Heart left ventricle (tissue), 13 donors: ENCODE measurements at regions not wholly inside any gene's neighbourhood (a gene's known extent, or its start where the extent isn't known, plus 50 kb on each side); places are given as distances from the start of the nearest gene placed in this dataset.

Source experiments
- POLR2A ChIP-seq, 2 donors: fragments of 450-650 bp; IDR thresholded peaks; one replicate each; pipeline ENCODE4 v1.6.1; 2017; ENCODE audit warnings: antibody characterized with exemption in 2 of 2, mild to moderate bottlenecking in 2 of 2, moderate library complexity in 2 of 2
- TF ChIP-seq, protein P1 (sequence below), 12 donors: fragments of 200-600 bp; sonication (generic) in 4 of 12; IDR thresholded peaks; one replicate each; pipeline versions ENCODE4 v1.5.0 to v1.8.0; 2018 to 2022; ENCODE audit warnings: antibody characterized with exemption in 12 of 12, mild to moderate bottlenecking in 5 of 12
- donor health status: ischemic (EF 13 %, LVEDD 7.1; RV severe dilation, severe dysfunction).
- donor health status: DM: no; HTN: yes; CAD: no.
- donor health status: DM: no; HTN: no; CAD: no.
- donor health status: ischemic (EF 25% LVEDD 6.9; RV normal size, moderate dysfunction).
- donor health status: ischemic (EF 25% LVEDD 5.7; RV mildly dilated, moderate dysfunction).
- donor health status: ischemic (EF 35%, LVEDD 5.7; RV mildly dilated, moderate dysfunction).
- donor health status: nonischemic (EF 11% LVEDD 7.7; RV severe dilation, severe dysfunction).
- donor health status: DM: yes; HTN: yes; CAD: no.
- donor health status: PGD.
- donor health status: ischemic (EF 29% LVEDD 5.4; RV normal size, mild dysfunction).
- donor health status: nonischemic (EF 23%, LVEDD 6.1; RV moderate dilation, normal function).

DNA sequence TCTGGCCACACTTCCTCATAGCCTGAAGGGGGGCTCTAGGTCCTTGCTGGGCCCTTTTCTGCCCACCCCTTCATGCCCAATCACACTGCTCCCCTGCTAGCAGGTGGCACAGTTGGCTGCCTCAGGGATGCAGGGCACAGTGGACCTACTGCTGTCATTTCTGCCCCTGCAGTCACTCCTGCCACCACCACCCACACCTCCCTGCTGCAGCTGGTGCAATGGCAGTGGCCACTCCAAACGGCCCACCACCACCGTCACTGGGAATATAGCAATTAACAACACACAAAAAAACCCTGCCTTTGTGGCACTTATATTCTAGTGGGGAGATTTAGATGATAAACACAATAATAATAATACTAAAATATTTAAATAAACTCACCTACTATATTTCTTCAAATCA, 162.4 kb upstream of the DUSP10 start:
- TF ChIP-seq, protein P1, sequence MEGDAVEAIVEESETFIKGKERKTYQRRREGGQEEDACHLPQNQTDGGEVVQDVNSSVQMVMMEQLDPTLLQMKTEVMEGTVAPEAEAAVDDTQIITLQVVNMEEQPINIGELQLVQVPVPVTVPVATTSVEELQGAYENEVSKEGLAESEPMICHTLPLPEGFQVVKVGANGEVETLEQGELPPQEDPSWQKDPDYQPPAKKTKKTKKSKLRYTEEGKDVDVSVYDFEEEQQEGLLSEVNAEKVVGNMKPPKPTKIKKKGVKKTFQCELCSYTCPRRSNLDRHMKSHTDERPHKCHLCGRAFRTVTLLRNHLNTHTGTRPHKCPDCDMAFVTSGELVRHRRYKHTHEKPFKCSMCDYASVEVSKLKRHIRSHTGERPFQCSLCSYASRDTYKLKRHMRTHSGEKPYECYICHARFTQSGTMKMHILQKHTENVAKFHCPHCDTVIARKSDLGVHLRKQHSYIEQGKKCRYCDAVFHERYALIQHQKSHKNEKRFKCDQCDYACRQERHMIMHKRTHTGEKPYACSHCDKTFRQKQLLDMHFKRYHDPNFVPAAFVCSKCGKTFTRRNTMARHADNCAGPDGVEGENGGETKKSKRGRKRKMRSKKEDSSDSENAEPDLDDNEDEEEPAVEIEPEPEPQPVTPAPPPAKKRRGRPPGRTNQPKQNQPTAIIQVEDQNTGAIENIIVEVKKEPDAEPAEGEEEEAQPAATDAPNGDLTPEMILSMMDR (IDR thresholded peaks at IDR 0.05) = no peak
- no peak for TF ChIP-seq POLR2A (IDR thresholded peaks at IDR 0.05)
